Activated CD4-positive, alpha-beta memory T cell treated with anti-CD3 and anti-CD28 coated beads for 36 hours (primary cell): ENCODE measurements at regions not wholly inside any gene's neighbourhood (a gene's known extent, or its start where the extent isn't known, plus 50 kb on each side); places are given as distances from the start of the nearest gene placed in this dataset.

Experiments
- CTCF ChIA-PET: fragments of 350-600 bp; sonication (Branson Sonifier 250); formaldehyde crosslinking; loops from one replicate; lab custom pipeline; 2021; ENCODE audit warnings: antibody characterized with exemption, inconsistent platforms; lab: Charles Lee
- POLR2A ChIA-PET: fragments of 350-600 bp; sonication (Branson Sonifier 250); formaldehyde crosslinking; loops from one replicate; lab custom pipeline; 2021; ENCODE audit warnings: antibody characterized with exemption; lab: Charles Lee
- DNase-seq: peaks from one replicate; pipeline ENCODE4 v3.0.0-alpha.2; 2020
- H3K27ac Mint-ChIP-seq: one replicate; pipeline ENCODE4 v1.8.0; 2021; ENCODE audit warnings: mixed read lengths
- H3K27me3 Mint-ChIP-seq: one replicate; pipeline ENCODE4 v1.8.0; 2021; ENCODE audit warnings: mixed read lengths
- H3K36me3 Mint-ChIP-seq: one replicate; pipeline ENCODE4 v1.8.0; 2021; ENCODE audit warnings: mixed read lengths
- H3K4me1 Mint-ChIP-seq: one replicate; pipeline ENCODE4 v1.8.0; 2021; ENCODE audit warnings: low read depth, mixed read lengths
- H3K4me3 Mint-ChIP-seq: one replicate; pipeline ENCODE4 v1.8.0; 2021; ENCODE audit warnings: mild to moderate bottlenecking, mixed read lengths
- H3K9me3 Mint-ChIP-seq: one replicate; pipeline ENCODE4 v1.8.0; 2021; ENCODE audit warnings: mixed read lengths
- intact Hi-C: fragments of 100-400 bp; cut with micrococcal nuclease; formaldehyde crosslinking; loops from one replicate; pipeline ENCODE4 v1.15.1; 2023

DNA sequence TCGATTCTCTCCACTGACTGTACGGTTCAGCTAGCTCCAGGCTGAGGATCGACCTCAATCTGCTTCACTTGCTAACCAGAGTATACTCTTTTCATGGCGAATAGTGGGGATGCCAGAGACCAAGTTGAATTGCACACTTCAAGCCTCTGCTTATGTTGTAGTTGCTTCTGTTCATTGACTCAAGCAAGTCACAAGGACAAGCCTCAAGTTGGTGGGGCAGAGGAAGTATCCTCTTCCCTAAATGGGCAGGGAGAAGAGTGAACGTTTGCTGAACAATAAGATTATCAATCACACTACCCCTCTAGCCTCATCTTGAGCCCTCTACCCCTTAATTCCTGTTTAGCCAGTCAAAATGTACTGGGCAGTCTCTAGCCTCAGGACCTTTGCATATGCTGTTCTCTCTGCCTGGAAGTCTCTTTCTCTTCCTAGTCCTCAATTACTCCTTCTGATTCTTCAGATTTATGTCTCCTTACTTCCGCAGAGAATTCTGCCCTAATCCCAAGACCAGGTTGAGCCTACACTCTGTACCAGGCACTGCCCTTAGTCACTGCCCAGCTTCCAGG is 390.4 kb upstream of the PROK2 start:
- H3K36me3 Mint-ChIP-seq, result no peaks in the 10 kb centered on the region
- H3K4me3 Mint-ChIP-seq, result no peak overlapping the region
- H3K4me1 Mint-ChIP-seq, result peaks cover 5% of the 10 kb centered on the region
- H3K27me3 Mint-ChIP-seq, result peaks cover 33% of the 10 kb centered on the region
- no peak for DNase-seq
- H3K9me3 Mint-ChIP-seq, result no peaks in the 10 kb centered on the region
- no peak overlapping the region for H3K27ac Mint-ChIP-seq
- intact Hi-C loops, result no loop called here
- ChIA-PET POLR2A (no interaction called here), CTCF (no interaction called here)

DNA sequence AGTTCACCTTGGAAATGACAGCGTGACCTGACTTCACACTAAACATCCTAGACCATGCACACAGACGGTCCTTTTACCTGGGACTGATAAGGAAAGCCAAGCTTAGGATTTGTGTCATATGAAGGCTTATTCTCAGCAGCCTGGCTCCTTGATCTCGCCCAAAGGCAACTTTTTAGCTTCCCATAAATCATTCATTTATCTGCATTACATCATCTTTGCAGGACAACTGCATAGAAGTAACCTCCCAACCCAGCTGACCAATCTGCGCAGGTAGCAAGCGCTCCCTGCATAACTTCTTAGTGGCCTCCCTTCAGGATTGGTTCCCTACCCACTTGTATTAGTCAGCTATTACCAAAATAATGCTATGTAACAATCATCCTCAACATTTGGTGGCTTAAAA is 389.9 kb upstream of the PROK2 start:
- ChIA-PET CTCF (no interaction called here), POLR2A (no interaction called here)
- intact Hi-C loops, result no loop called here
- DNase-seq, result no peak
- no peaks in the 10 kb centered on the region for H3K36me3 Mint-ChIP-seq
- no peaks in the 10 kb centered on the region for H3K9me3 Mint-ChIP-seq
- H3K4me3 Mint-ChIP-seq, result no peak overlapping the region
- H3K27ac Mint-ChIP-seq, result no peak overlapping the region
- peaks cover 5% of the 10 kb centered on the region for H3K4me1 Mint-ChIP-seq
- peaks cover 33% of the 10 kb centered on the region for H3K27me3 Mint-ChIP-seq

- peaks cover 5% of the 10 kb centered on the region for H3K4me1 Mint-ChIP-seq
- intact Hi-C loops, result no loop called here
- DNase-seq, result no peak
- H3K4me3 Mint-ChIP-seq, result no peak overlapping the region
- H3K27ac Mint-ChIP-seq, result no peak overlapping the region
- peaks cover 29% of the 10 kb centered on the region for H3K27me3 Mint-ChIP-seq
- ChIA-PET POLR2A (no interaction called here), CTCF (no interaction called here)
- H3K9me3 Mint-ChIP-seq, result no peaks in the 10 kb centered on the region
- no peaks in the 10 kb centered on the region for H3K36me3 Mint-ChIP-seq
These were observed 389.1 kb upstream of the PROK2 start for GRCh38 chr3:72174040-72174439.

DNA sequence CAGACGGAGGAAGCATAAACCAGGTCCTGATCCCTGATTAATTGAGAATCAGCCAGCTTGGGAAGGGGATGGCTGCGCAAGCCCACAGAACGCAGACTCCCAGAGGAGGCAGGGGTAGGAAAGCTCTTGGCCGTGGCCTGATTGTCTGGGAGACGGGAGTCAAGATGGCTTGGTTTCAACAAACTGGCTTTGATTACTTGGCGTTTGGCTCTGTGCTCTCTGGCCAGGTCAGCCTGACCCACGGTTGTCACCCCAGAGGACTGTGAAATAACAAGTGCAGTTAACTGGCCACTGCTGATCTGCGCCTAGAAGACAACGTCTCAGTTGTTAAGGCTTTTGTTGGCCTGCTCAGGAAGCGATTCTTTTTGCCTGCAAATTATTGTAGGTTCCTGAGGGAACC is 387.0 kb upstream of the PROK2 start:
- no peaks in the 10 kb centered on the region for H3K36me3 Mint-ChIP-seq
- H3K27me3 Mint-ChIP-seq, result peaks cover 26% of the 10 kb centered on the region
- ChIA-PET CTCF (no interaction called here), POLR2A (interaction anchor here (0.6 kb wide), 1 partner anchor 1714 kb away, joined by 3 read pairs; no protein-coding TSS in a partner anchor)
- peaks cover 2% of the 10 kb centered on the region for H3K4me1 Mint-ChIP-seq
- intact Hi-C loops, result no loop called here
- H3K27ac Mint-ChIP-seq, result no peak overlapping the region
- no peak for DNase-seq
- no peaks in the 10 kb centered on the region for H3K9me3 Mint-ChIP-seq
- H3K4me3 Mint-ChIP-seq, result no peak overlapping the region

GRCh38 chr3:72171463-72171881 is 386.5 kb upstream of the PROK2 start:
- Mint-ChIP-seq H3K9me3 (no peaks in the 10 kb centered on the region), H3K36me3 (no peaks in the 10 kb centered on the region), H3K4me3 (no peak overlapping the region), H3K27me3 (peaks cover 22% of the 10 kb centered on the region), H3K27ac (no peak overlapping the region), H3K4me1 (no peaks in the 10 kb centered on the region)
- CTCF ChIA-PET, result no interaction called here
- intact Hi-C loops, result no loop called here
- no peak for DNase-seq
- POLR2A ChIA-PET, result interaction anchor here (0.6 kb wide), 1 partner anchor 1713 kb away, joined by 3 read pairs; no protein-coding TSS in a partner anchor

DNA sequence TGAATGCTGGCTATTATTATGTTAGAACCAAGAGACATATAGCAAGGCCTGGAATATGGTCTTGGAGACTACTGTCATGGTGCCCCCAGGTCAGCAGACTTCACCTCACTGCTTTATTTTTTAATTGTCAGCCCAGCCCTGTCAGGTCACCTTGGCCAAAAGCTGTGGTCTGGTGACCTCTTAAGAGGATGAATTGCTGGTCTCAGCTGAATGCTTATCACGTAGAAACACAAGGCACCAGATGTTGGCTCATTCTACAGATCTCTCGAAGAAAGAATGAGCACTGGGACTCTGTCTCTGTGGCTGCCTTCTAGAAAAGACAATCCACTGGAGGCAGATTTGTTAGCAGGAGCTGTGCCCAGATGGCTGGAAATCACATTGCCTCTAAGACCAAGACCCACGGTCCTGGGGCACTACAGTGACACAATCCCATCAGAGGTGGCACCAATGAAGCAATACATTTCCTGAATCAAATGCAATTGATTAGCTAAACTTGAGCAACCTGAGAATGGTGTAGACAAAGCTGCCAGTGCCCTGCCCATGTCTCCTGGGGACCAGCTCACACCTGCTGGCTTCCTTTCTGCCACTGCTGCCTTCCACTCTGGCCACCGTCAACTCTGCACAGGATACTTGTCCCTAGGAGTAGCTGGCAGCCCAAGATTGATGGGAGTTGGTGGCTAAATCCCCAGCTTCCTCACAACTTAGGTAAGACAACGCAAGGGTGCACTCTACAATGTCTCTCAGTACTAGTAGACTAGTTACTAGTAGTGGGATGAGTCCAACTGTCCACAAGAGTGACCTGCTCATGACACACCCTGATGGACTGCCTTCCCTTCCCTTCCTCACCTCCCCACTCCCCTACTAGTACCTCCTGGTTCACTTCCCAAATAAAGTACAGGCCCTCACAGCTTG is 384.9 kb upstream of the PROK2 start:
- no peaks in the 10 kb centered on the region for H3K9me3 Mint-ChIP-seq
- peaks cover 11% of the 10 kb centered on the region for H3K27me3 Mint-ChIP-seq
- intact Hi-C loops, result no loop called here
- ChIA-PET CTCF (no interaction called here), POLR2A (no interaction called here)
- no peaks in the 10 kb centered on the region for H3K36me3 Mint-ChIP-seq
- DNase-seq, result no peak
- no peak overlapping the region for H3K27ac Mint-ChIP-seq
- H3K4me1 Mint-ChIP-seq, result no peaks in the 10 kb centered on the region
- no peak overlapping the region for H3K4me3 Mint-ChIP-seq

- ChIA-PET CTCF (no interaction called here), POLR2A (no interaction called here)
- intact Hi-C loops, result no loop called here
- DNase-seq, result no peak
- H3K4me3 Mint-ChIP-seq, result no peak overlapping the region
- H3K4me1 Mint-ChIP-seq, result no peaks in the 10 kb centered on the region
- no peaks in the 10 kb centered on the region for H3K9me3 Mint-ChIP-seq
- H3K27me3 Mint-ChIP-seq, result peaks cover 9% of the 10 kb centered on the region
- no peak overlapping the region for H3K27ac Mint-ChIP-seq
- no peaks in the 10 kb centered on the region for H3K36me3 Mint-ChIP-seq
These were observed 384.2 kb upstream of the PROK2 start for GRCh38 chr3:72169120-72169519.

- Mint-ChIP-seq H3K36me3 (no peaks in the 10 kb centered on the region), H3K27me3 (no peaks in the 10 kb centered on the region), H3K27ac (no peak overlapping the region), H3K4me1 (no peaks in the 10 kb centered on the region), H3K9me3 (no peaks in the 10 kb centered on the region), H3K4me3 (no peak overlapping the region)
- ChIA-PET POLR2A (no interaction called here), CTCF (no interaction called here)
- intact Hi-C loops, result no loop called here
- DNase-seq, result no peak
These were observed 380.9 kb upstream of the PROK2 start for GRCh38 chr3:72165808-72166207.

GRCh38 chr3:72165317-72165716 is 380.4 kb upstream of the PROK2 start:
- no peaks in the 10 kb centered on the region for H3K9me3 Mint-ChIP-seq
- no peak overlapping the region for H3K4me3 Mint-ChIP-seq
- H3K27ac Mint-ChIP-seq, result no peak overlapping the region
- DNase-seq, result no peak
- H3K27me3 Mint-ChIP-seq, result no peaks in the 10 kb centered on the region
- no peaks in the 10 kb centered on the region for H3K4me1 Mint-ChIP-seq
- ChIA-PET POLR2A (no interaction called here), CTCF (no interaction called here)
- H3K36me3 Mint-ChIP-seq, result no peaks in the 10 kb centered on the region
- intact Hi-C loops, result no loop called here

DNA sequence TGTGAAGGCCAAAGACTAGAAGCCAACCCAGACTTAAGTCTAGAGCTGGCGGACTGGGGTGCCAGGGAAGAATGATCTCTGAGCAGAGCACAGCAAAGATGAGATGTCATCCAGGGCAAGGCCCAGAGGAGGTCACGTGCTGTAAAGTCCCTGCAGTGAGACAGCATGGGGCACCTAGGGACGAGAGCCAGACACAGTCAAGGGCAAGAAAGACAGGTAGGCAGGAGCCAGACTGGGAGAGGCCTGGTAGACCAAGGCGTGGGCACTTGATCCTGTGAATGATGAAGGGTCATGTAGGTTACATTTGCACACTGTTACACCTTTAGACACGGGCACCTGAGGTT is 379.7 kb upstream of the PROK2 start:
- Mint-ChIP-seq H3K36me3 (no peaks in the 10 kb centered on the region), H3K27me3 (no peaks in the 10 kb centered on the region), H3K27ac (no peak overlapping the region), H3K4me3 (no peak overlapping the region), H3K4me1 (no peaks in the 10 kb centered on the region), H3K9me3 (no peaks in the 10 kb centered on the region)
- DNase-seq, result no peak
- intact Hi-C loops, result no loop called here
- ChIA-PET POLR2A (no interaction called here), CTCF (no interaction called here)

DNA sequence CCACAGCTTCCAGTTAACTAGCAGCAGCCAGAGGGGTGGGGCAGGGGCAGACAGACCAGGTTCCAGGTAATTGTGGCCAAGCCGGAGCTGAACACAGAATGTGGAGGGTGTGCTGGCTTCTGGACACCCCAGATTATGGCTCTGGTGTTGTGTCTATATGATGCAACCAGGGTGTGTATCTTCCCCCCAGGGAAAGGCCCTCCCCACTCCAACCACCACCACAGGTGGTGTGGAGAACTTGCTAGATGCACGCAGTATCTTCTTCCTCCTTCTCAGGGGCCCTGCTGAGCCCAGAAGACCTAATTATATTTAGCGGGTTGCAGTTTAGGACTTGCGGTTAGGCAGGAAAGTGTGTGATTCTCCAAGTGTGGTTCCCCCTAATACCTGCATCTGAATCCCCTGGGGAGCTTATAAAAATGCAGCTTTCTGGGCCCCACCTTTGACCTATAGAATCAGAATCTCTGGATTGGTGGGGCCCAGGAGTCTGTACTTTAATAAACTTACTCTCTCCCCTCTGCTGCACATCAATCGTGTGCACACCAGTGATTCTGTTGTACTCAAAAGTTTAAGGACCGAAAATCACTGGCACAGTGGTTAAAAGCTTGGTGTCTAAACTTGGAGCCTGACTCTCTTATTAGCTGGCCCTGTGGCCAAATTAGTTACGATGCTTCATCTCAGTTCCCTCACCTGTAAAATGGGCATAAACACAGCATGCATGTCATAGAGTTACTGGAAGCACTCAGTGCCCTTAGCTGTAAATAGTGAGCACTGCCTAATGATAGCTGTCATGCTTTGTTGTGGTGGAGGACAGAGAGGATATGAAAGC is 379.1 kb upstream of the PROK2 start:
- intact Hi-C loops, result no loop called here
- no peak overlapping the region for H3K4me3 Mint-ChIP-seq
- no peaks in the 10 kb centered on the region for H3K4me1 Mint-ChIP-seq
- DNase-seq, result no peak
- no peaks in the 10 kb centered on the region for H3K36me3 Mint-ChIP-seq
- H3K27me3 Mint-ChIP-seq, result no peaks in the 10 kb centered on the region
- CTCF ChIA-PET, result no interaction called here
- H3K27ac Mint-ChIP-seq, result no peak overlapping the region
- POLR2A ChIA-PET, result no interaction called here
- H3K9me3 Mint-ChIP-seq, result no peaks in the 10 kb centered on the region

DNA sequence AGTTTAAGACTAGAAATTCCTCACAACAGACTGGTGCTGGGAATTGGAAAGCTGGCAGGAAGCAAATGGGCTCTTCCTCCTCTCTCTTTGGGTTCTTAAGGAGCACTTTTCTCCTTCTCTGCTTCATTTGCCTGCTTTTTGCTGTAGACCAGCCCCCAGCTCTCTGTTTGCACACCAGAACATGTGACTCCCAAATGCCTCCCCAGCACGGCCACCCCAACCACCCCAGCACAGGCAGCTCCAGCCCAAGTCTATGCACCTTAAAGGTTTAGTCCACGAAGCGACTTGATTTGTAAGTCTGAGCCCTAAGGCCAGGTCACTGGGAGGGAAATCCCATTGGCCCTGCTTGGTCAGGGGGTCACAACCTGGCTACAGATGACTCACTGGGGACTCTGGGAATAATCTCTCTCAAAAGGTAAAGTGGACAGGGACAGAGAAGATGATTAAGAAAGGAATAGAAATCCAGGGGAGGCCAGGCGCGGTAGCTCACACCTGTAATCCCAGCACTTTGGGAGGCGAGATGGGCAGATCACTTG is 377.8 kb upstream of the PROK2 start:
- Mint-ChIP-seq H3K27me3 (no peaks in the 10 kb centered on the region), H3K4me1 (no peaks in the 10 kb centered on the region), H3K9me3 (no peaks in the 10 kb centered on the region), H3K27ac (no peak overlapping the region), H3K36me3 (no peaks in the 10 kb centered on the region), H3K4me3 (no peak overlapping the region)
- CTCF ChIA-PET, result no interaction called here
- POLR2A ChIA-PET, result no interaction called here
- no peak for DNase-seq
- intact Hi-C loops, result no loop called here
